LNCAP (cell line): ENCODE measurements at regions not wholly inside any gene's neighbourhood (a gene's known extent, or its start where the extent isn't known, plus 50 kb on each side); places are given as distances from the start of the nearest gene placed in this dataset.

ENCODE experiments used
- CTCF ChIP-seq: fragments of 450-650 bp; IDR thresholded peaks from 2 replicates; pipeline ENCODE4 v1.5.1; 2017; ENCODE audit warnings: mild to moderate bottlenecking

- no peak for TF ChIP-seq CTCF
These were observed 2048.7 kb downstream of the PCDH7 start for GRCh38 chr4:32768664-32769389.

GRCh38 chr4:32771491-32771890, 2051.3 kb downstream of the PCDH7 start:
- TF ChIP-seq CTCF, result no peak

GRCh38 chr4:32775049-32775448, 2054.9 kb downstream of the PCDH7 start:
- peak; percentile 66 for TF ChIP-seq CTCF

GRCh38 chr4:32776435-32777203, 2056.4 kb downstream of the PCDH7 start:
- TF ChIP-seq CTCF, result no peak

- no peak for TF ChIP-seq CTCF
These were observed 2057.9 kb downstream of the PCDH7 start for GRCh38 chr4:32778025-32778424.

GRCh38 chr4:32778938-32779337, 2058.8 kb downstream of the PCDH7 start:
- TF ChIP-seq CTCF, result no peak

GRCh38 chr4:32789026-32789608, 2068.9 kb downstream of the PCDH7 start:
- no peak for TF ChIP-seq CTCF
